ENCODE measurements at regions not wholly inside any gene's neighbourhood (a gene's known extent, or its start where the extent isn't known, plus 50 kb on each side); places are given as distances from the start of the nearest gene placed in this dataset.

GRCh38 chr5:113808956-113809355, 295.5 kb downstream of the YTHDC2 start:
- no peak for DNase-seq (ENCODE audit: low read depth in 1 of 2, low spot score in 1 of 2)
- H3K27me3 ChIP-seq (ENCODE audit: insufficient read depth, poor library complexity, severe bottlenecking): no peaks in the 10 kb centered on the region
- H3K27ac ChIP-seq (replicated peaks): no peak overlapping the region
- TF ChIP-seq GABPA (IDR thresholded peaks at IDR 0.05; ENCODE audit: low read depth): no peak
- no peak for TF ChIP-seq POLR2AphosphoS5 (IDR thresholded peaks at IDR 0.05; ENCODE audit: low read depth)
- TF ChIP-seq, protein P1, sequence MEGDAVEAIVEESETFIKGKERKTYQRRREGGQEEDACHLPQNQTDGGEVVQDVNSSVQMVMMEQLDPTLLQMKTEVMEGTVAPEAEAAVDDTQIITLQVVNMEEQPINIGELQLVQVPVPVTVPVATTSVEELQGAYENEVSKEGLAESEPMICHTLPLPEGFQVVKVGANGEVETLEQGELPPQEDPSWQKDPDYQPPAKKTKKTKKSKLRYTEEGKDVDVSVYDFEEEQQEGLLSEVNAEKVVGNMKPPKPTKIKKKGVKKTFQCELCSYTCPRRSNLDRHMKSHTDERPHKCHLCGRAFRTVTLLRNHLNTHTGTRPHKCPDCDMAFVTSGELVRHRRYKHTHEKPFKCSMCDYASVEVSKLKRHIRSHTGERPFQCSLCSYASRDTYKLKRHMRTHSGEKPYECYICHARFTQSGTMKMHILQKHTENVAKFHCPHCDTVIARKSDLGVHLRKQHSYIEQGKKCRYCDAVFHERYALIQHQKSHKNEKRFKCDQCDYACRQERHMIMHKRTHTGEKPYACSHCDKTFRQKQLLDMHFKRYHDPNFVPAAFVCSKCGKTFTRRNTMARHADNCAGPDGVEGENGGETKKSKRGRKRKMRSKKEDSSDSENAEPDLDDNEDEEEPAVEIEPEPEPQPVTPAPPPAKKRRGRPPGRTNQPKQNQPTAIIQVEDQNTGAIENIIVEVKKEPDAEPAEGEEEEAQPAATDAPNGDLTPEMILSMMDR (IDR thresholded peaks at IDR 0.05; ENCODE audit: insufficient read depth, low read length): no peak
- TF ChIP-seq, protein P2, sequence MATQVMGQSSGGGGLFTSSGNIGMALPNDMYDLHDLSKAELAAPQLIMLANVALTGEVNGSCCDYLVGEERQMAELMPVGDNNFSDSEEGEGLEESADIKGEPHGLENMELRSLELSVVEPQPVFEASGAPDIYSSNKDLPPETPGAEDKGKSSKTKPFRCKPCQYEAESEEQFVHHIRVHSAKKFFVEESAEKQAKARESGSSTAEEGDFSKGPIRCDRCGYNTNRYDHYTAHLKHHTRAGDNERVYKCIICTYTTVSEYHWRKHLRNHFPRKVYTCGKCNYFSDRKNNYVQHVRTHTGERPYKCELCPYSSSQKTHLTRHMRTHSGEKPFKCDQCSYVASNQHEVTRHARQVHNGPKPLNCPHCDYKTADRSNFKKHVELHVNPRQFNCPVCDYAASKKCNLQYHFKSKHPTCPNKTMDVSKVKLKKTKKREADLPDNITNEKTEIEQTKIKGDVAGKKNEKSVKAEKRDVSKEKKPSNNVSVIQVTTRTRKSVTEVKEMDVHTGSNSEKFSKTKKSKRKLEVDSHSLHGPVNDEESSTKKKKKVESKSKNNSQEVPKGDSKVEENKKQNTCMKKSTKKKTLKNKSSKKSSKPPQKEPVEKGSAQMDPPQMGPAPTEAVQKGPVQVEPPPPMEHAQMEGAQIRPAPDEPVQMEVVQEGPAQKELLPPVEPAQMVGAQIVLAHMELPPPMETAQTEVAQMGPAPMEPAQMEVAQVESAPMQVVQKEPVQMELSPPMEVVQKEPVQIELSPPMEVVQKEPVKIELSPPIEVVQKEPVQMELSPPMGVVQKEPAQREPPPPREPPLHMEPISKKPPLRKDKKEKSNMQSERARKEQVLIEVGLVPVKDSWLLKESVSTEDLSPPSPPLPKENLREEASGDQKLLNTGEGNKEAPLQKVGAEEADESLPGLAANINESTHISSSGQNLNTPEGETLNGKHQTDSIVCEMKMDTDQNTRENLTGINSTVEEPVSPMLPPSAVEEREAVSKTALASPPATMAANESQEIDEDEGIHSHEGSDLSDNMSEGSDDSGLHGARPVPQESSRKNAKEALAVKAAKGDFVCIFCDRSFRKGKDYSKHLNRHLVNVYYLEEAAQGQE (IDR thresholded peaks at IDR 0.05; ENCODE audit: insufficient replicate concordance, low read depth): no peak
- no peak for TF ChIP-seq SPI1 (IDR thresholded peaks at IDR 0.05; ENCODE audit: borderline replicate concordance, low read depth)
- no peak overlapping the region for H3K4me3 ChIP-seq (replicated peaks; ENCODE audit: insufficient read depth, low read length)

DNA sequence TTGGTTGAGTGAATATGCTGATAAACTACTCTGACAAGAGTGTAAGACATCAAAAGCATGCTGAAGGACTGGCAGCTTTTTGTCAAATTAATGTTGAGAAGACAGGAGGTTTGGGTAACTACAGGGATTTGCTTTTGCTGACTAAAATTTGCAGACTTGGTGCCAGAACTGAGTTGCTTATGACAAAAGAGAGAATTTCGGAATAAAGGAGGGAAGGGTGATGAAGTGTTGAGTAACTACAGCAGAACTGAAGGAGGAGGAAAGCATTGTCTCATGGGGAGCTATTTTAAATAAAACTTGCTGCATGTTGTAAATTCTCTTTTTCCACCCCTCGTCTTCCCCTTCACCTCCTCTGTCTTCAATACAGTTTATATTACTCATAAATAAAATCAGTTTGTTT, 296.1 kb downstream of the YTHDC2 start:
- H3K27me3 ChIP-seq (ENCODE audit: insufficient read depth, poor library complexity, severe bottlenecking): no peaks in the 10 kb centered on the region
- DNase-seq (ENCODE audit: low read depth in 1 of 2, low spot score in 1 of 2): no peak
- TF ChIP-seq GABPA (IDR thresholded peaks at IDR 0.05; ENCODE audit: low read depth): no peak
- TF ChIP-seq, protein P1 (IDR thresholded peaks at IDR 0.05; ENCODE audit: insufficient read depth, low read length): no peak
- TF ChIP-seq, protein P2 (IDR thresholded peaks at IDR 0.05; ENCODE audit: insufficient replicate concordance, low read depth): no peak
- no peak for TF ChIP-seq SPI1 (IDR thresholded peaks at IDR 0.05; ENCODE audit: borderline replicate concordance, low read depth)
- no peak for TF ChIP-seq POLR2AphosphoS5 (IDR thresholded peaks at IDR 0.05; ENCODE audit: low read depth)
- no peak overlapping the region for H3K27ac ChIP-seq (replicated peaks)
- no peak overlapping the region for H3K4me3 ChIP-seq (replicated peaks; ENCODE audit: insufficient read depth, low read length)

- Histone ChIP-seq H3K27me3 (ENCODE audit: insufficient read depth, poor library complexity, severe bottlenecking) (no peaks in the 10 kb centered on the region), H3K4me3 (replicated peaks; ENCODE audit: insufficient read depth, low read length) (no peak overlapping the region), H3K27ac (replicated peaks) (no peak overlapping the region)
- no peak for TF ChIP-seq SPI1 (IDR thresholded peaks at IDR 0.05; ENCODE audit: borderline replicate concordance, low read depth)
- no peak for DNase-seq (ENCODE audit: low read depth in 1 of 2, low spot score in 1 of 2)
Measured at GRCh38 chr5:113813466-113813865, 300.0 kb downstream of the YTHDC2 start.

GRCh38 chr5:113817683-113818082, 304.2 kb downstream of the YTHDC2 start:
- Histone ChIP-seq H3K4me3 (replicated peaks; ENCODE audit: insufficient read depth, low read length) (no peak overlapping the region), H3K27ac (replicated peaks) (no peak overlapping the region), H3K27me3 (ENCODE audit: insufficient read depth, poor library complexity, severe bottlenecking) (no peaks in the 10 kb centered on the region)
- DNase-seq (ENCODE audit: low read depth in 1 of 2, low spot score in 1 of 2): no peak
- no peak for TF ChIP-seq SPI1 (IDR thresholded peaks at IDR 0.05; ENCODE audit: borderline replicate concordance, low read depth)
- TF ChIP-seq, protein P2 (IDR thresholded peaks at IDR 0.05; ENCODE audit: insufficient replicate concordance, low read depth): no peak
- no peak for TF ChIP-seq POLR2AphosphoS5 (IDR thresholded peaks at IDR 0.05; ENCODE audit: low read depth)
- TF ChIP-seq GABPA (IDR thresholded peaks at IDR 0.05; ENCODE audit: low read depth): no peak
- TF ChIP-seq, protein P1 (IDR thresholded peaks at IDR 0.05; ENCODE audit: insufficient read depth, low read length): no peak

All from HL-60 (cell line).